CD4-positive, alpha-beta T cell (primary cell): ENCODE measurements at regions not wholly inside any gene's neighbourhood (a gene's known extent, or its start where the extent isn't known, plus 50 kb on each side); places are given as distances from the start of the nearest gene placed in this dataset.

Experiments used
- ATAC-seq: fragments of 200-7000 bp; cut with Tn5 transposase; one replicate; pipeline ENCODE4 v1.10.0; 2022; ENCODE audit warnings: mild to moderate bottlenecking; ENCODE audit not compliant: poor library complexity
- CTCF ChIA-PET: fragments of 350-600 bp; sonication (Branson Sonifier 250); formaldehyde crosslinking; loops from one replicate; lab custom pipeline; 2021; ENCODE audit warnings: antibody characterized with exemption, inconsistent platforms; lab: Charles Lee
- POLR2A ChIA-PET: fragments of 350-600 bp; sonication (Branson Sonifier 250); formaldehyde crosslinking; loops from one replicate; lab custom pipeline; 2021; ENCODE audit warnings: antibody characterized with exemption, inconsistent platforms; lab: Charles Lee
- DNase-seq, 14 experiments: peaks; one replicate each; pipeline ENCODE4 v3.0.0-alpha.2; 2013 to 2020; ENCODE audit warnings: mixed read lengths in 2 of 14
- H3K27ac ChIP-seq, 2 donors: one replicate each; pipeline versions ENCODE4 v1.5.1 to v1.7.0; 2013; ENCODE audit warnings: low read length in 2 of 2, low read depth in 1 of 2, mild to moderate bottlenecking in 1 of 2
- H3K27me3 ChIP-seq, 2 experiments: 1 replicate in 1 of 2; 2 replicates in 1 of 2; pipeline versions ENCODE4 v1.6.1 to v1.7.0; 2013; ENCODE audit warnings: low read length in 2 of 2, control low read depth in 1 of 2, mild to moderate bottlenecking in 1 of 2, moderate library complexity in 1 of 2; ENCODE audit not compliant: insufficient read depth in 2 of 2, control insufficient read depth in 1 of 2
- H3K36me3 ChIP-seq: one replicate; pipeline ENCODE4 v1.6.1; 2013; ENCODE audit warnings: low read length, control low read depth; ENCODE audit not compliant: insufficient read depth
- H3K4me1 ChIP-seq: one replicate; pipeline ENCODE4 v1.6.1; 2013; ENCODE audit warnings: low read length, control low read depth; ENCODE audit not compliant: insufficient read depth
- H3K4me3 ChIP-seq: one replicate; pipeline ENCODE4 v1.5.1; 2013; ENCODE audit warnings: mild to moderate bottlenecking, low read length, moderate library complexity
- H3K9me3 ChIP-seq, 2 experiments: 1 replicate in 1 of 2; 2 replicates in 1 of 2; pipeline versions ENCODE4 v1.6.1 to v1.7.0; 2013; ENCODE audit warnings: low read length in 2 of 2, mild to moderate bottlenecking in 2 of 2, control low read depth in 1 of 2, moderate library complexity in 1 of 2; ENCODE audit not compliant: control insufficient read depth in 1 of 2, insufficient read depth in 1 of 2
- H3K27ac Mint-ChIP-seq: one replicate; pipeline ENCODE4 v1.8.0; 2020; ENCODE audit warnings: mixed read lengths
- H3K27me3 Mint-ChIP-seq: one replicate; pipeline ENCODE4 v1.8.0; 2021; ENCODE audit warnings: mixed read lengths
- H3K36me3 Mint-ChIP-seq: one replicate; pipeline ENCODE4 v1.8.0; 2021; ENCODE audit warnings: low read depth, mixed read lengths
- H3K4me1 Mint-ChIP-seq: one replicate; pipeline ENCODE4 v1.8.0; 2021; ENCODE audit warnings: low read depth, mixed read lengths
- H3K4me3 Mint-ChIP-seq: one replicate; pipeline ENCODE4 v1.8.0; 2020; ENCODE audit warnings: mild to moderate bottlenecking, mixed read lengths
- H3K9me3 Mint-ChIP-seq: one replicate; pipeline ENCODE4 v1.8.0; 2020; ENCODE audit warnings: mixed read lengths
- CTCF ChIP-seq: fragments of 200-600 bp; IDR thresholded peaks from one replicate; pipeline ENCODE4 v1.8.0; 2022; ENCODE audit warnings: antibody characterized with exemption, mild to moderate bottlenecking
- intact Hi-C, 2 experiments: fragments of 100-400 bp; cut with DNase I in 1 of 2; cut with micrococcal nuclease in 1 of 2; formaldehyde crosslinking; loops; one replicate each; pipeline versions ENCODE4 v1.15.1 to v1.9.0; 2023 to 2025; cut with DNase I, micrococcal nuclease

- Histone ChIP-seq H3K27ac (no peak overlapping the region), H3K27me3 (no peaks in the 10 kb centered on the region), H3K4me1 (no peaks in the 10 kb centered on the region), H3K36me3 (no peaks in the 10 kb centered on the region), H3K9me3 (no peaks in the 10 kb centered on the region), H3K4me3 (no peak overlapping the region)
- Mint-ChIP-seq H3K4me3 (no peak overlapping the region), H3K4me1 (no peaks in the 10 kb centered on the region), H3K9me3 (no peaks in the 10 kb centered on the region), H3K27ac (no peak overlapping the region), H3K27me3 (no peaks in the 10 kb centered on the region), H3K36me3 (no peaks in the 10 kb centered on the region)
- no peak for TF ChIP-seq CTCF
- intact Hi-C loops = no loop called here
- DNase-seq (no peak), ATAC-seq (no peak)
- POLR2A ChIA-PET = no interaction called here
- CTCF ChIA-PET = no interaction called here
Measured at GRCh38 chr14:55513491-55513890, 66.5 kb upstream of the KTN1 start.

GRCh38 chr14:55514819-55515490, 65.1 kb upstream of the KTN1 start:
- no peak overlapping the region for H3K4me3 Mint-ChIP-seq
- Histone ChIP-seq H3K27me3 (no peaks in the 10 kb centered on the region), H3K36me3 (no peaks in the 10 kb centered on the region), H3K4me3 (no peak overlapping the region), H3K27ac (no peak overlapping the region), H3K9me3 (no peaks in the 10 kb centered on the region), H3K4me1 (no peaks in the 10 kb centered on the region)
- POLR2A ChIA-PET = no interaction called here
- H3K4me1 Mint-ChIP-seq = no peaks in the 10 kb centered on the region
- no peaks in the 10 kb centered on the region for H3K36me3 Mint-ChIP-seq
- DNase-seq (no peak), ATAC-seq (no peak)
- no peaks in the 10 kb centered on the region for H3K27me3 Mint-ChIP-seq
- no peak for TF ChIP-seq CTCF
- CTCF ChIA-PET = no interaction called here
- no peaks in the 10 kb centered on the region for H3K9me3 Mint-ChIP-seq
- no peak overlapping the region for H3K27ac Mint-ChIP-seq
- intact Hi-C loops = no loop called here

DNA sequence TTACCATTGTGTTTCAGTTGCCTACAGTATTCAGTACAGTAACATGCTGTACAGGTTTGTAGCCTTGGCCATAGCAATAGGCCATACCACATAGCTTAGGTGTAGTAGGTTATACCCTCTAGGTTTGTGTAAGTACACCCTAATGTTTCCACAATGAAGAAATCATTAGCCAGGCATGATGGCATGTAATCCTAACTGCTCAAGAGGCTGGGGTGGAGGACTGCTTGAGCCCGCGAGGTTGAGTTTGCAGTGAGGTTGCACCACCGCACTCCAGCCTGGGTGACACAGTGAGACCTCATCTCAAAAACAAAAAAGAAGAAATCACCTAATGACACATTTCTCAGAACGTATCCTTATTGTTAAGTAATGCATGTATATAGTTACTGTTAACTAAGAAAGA, 63.2 kb upstream of the KTN1 start:
- no peak overlapping the region for H3K4me3 ChIP-seq
- CTCF ChIA-PET = no interaction called here
- H3K27ac Mint-ChIP-seq = no peak overlapping the region
- H3K9me3 ChIP-seq = no peaks in the 10 kb centered on the region
- ATAC-seq = no peak
- POLR2A ChIA-PET = no interaction called here
- H3K27me3 Mint-ChIP-seq = no peaks in the 10 kb centered on the region
- intact Hi-C loops = no loop called here
- no peaks in the 10 kb centered on the region for H3K27me3 ChIP-seq
- H3K9me3 Mint-ChIP-seq = no peaks in the 10 kb centered on the region
- H3K4me1 Mint-ChIP-seq = no peaks in the 10 kb centered on the region
- no peak overlapping the region for H3K4me3 Mint-ChIP-seq
- DNase-seq = no peak
- no peak overlapping the region for H3K27ac ChIP-seq
- H3K36me3 ChIP-seq = no peaks in the 10 kb centered on the region
- no peak for TF ChIP-seq CTCF
- no peaks in the 10 kb centered on the region for H3K36me3 Mint-ChIP-seq
- no peaks in the 10 kb centered on the region for H3K4me1 ChIP-seq
